ENCODE measurements at regions not wholly inside any gene's neighbourhood (a gene's known extent, or its start where the extent isn't known, plus 50 kb on each side); places are given as distances from the start of the nearest gene placed in this dataset.

DNA sequence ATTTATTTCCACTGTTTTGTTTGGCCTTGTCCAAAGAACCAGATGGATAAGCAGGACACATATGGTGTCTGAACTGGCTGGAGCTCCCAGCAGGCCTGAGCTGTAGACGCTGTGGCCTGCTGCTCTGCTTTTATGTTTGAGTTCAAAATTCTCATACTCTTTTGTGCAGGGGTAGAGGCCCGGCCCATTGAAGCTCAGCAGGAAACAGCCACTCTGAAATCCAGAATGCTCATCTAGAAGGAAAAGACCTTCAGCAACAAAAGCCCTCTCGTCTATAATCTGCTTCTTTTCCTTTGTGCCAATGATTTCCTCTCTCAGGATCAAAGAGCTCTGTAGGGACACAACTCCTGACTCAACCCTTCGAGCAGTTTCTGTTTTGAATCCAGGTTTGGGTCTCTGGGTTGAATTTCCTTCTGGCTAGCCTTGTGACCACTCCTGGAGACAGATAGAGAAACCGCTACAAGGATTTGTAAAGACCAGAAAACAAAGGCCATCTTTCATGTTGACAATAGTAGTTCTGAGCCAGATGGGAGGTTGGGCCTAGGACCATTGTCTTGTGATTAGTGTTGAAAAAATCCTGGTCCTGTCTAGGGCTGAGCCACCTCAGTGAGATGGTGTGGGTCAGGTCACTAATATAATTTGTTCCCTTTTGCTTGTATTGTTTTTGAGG, 446.7 kb downstream of the BCKDHB start:
- DNase-seq: no peak

DNA sequence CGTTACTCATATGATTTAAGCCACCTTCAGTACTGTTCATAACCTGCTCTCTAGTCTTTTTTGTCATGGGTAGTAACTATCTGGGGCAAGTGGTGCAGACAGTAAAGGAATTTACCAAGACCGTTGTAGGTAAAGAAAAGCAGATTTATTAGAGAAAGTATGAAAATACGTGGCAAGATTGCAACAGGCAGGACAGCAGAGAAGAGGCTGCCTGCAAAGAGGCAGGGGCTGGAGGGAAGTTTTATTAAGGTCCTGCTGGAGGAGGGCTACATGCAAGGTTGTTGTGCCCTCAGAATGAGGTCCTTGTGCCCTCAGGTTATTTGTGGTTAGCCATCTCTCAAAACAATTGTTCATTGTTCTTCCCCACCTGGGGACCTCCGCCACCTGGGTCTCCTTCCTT, 444.3 kb downstream of the BCKDHB start:
- DNase-seq: no peak

DNA sequence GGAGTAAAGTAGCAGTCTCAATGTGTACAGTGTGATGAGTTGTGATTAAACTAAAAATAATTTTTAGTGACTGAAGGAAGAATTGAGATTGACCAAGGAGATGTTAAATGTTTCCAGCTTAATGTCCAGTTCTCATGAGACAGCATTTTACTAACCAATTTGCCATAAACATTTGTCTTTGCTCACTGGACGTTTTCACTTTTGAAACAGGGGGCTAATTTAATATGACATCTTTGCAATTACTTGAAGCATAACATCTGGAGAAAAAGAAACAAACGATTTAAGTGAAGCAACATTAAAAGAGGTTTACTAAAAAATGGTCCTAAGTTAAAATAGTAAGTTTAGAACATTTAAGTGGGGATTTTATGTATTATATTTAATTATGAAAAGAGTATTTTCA, 443.8 kb downstream of the BCKDHB start:
- DNase-seq: no peak

DNA sequence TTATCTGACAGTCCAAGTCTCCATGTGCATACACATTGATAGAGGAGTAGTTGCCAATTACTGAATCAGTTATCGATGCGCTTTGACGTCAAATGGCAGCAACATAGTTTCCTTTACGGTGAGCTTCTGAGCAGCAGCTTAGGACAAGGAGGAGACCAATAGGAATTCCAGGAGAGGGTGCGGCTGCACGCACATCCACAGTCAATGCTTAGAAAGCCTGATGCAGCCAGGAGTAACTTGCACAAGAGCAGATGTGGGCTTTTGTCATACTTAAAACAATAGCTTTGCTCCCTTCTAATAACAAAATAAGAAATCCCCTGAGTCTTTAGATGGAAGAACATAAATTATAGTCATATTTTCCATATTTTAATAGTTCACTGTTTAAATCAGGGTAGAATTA, 442.1 kb downstream of the BCKDHB start:
- DNase-seq: no peak

DNA sequence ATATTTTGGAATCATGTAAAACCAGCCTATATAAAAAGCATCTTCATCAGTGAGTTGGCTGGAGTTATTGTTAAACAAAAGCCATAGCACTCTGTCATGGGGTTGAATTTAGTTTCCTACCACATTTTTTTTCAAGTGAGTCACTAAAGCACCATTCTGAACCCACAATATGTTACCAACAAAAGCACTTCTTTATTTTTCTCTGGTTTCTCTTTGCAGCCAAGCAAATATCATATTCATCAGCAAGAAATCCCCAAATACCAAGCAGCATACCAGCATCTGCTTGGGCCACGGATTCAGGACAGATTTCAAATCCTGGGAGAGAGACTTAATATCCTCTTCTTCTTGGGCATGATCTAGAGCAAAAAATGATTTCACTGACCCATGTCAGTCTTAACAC, 441.4 kb downstream of the BCKDHB start:
- DNase-seq: no peak

DNA sequence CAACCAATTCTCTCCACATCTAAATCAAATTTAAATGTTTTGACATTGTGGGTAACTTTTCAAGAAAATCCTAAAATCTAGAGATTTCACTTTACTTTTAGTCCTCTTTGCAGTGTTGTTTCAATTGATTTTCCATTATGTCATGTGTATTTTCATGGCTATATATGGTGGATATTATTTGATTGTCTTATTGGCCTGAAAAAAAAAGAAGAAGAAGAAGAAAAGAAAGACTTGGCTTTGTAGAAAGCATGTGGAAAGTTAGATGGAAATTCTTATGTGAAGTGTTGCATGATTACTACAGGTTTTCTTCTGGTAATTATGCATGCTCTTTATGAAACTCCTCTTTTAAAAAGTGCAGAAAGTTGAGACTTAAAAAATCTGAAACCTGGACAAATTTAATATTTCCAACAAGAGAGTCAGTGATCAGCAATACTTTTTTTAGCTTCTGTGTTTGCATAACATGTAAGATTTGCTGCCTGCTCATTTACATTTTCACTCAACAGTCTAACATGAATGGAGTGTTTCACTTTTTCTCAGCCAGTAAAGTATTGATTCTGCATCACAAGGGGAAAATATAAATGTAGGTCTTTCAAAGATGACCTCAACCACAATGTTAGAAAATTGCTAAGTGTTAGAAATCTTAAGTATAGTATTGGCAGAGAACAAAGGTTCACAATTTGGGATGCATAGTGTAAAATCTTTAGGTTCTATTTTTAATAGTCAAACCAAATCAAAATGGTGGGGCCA, 438.7 kb downstream of the BCKDHB start:
- DNase-seq: no peak

DNA sequence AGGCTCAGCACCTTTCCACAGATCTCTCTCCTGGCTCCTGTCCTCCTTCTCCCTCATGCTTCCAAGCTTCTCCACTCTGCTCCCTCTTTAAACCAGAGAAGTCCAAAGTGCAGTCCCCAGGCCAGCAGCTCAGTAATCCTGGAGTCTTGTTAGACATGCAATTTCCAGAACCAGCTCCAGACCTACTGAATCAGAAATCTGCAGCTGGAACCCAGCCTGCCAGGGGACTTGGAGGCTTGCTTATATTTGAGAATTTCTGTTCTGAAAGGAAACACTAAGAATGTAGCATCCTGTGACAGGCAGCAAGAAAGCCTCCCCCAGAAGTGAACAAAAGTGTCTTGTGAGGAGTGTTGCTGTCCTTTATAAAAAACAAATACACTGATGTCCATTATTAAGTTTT, 438.1 kb downstream of the BCKDHB start:
- DNase-seq: no peak

DNA sequence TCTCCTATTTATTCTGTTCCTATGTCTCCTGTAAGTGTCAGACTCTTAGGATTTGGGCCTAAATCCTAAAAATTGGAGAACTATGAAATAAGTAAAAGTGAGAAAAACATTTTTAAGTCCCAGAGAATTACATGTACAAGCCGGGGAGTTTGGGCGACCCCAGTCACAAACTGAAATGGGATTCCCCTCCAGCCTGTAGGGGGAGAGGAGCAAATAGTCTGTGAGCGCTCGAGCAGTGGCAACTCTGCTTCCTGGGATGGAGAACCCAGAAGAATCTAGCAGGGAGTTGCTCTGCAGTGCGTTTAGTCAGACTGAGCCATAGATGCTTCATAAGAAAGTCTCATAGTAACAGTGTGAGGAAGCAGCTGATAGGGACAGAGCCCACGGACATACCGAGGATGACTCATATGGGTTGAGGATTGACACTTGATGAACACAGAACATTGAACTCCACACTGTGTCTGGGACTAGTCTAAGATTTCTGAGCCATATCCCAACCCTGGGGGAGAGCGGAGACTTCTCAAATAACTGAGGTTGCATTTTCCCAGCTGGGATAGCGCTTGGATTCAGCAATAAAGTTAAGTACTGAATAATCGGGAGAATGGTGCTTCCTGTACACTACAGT, 437.2 kb downstream of the BCKDHB start:
- DNase-seq: no peak

DNA sequence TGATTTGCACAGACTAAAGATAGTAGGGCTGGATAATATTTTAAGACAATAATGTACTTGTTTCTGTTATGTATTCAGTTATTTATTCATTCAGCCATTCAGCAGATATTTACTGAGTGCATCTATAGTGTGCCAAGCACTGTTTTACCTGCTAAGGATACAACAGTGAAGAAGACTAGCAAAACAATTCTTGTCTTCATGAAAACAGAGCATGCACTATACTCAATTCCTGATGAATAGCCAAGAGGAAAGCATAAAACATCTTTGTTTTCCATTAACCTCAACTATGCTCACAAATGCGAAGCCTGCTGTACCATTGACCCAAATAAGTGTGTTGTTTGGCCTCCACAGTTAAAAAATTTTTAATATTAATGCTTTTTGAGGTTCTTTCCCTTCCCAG, 436.7 kb downstream of the BCKDHB start:
- no peak for DNase-seq

DNA sequence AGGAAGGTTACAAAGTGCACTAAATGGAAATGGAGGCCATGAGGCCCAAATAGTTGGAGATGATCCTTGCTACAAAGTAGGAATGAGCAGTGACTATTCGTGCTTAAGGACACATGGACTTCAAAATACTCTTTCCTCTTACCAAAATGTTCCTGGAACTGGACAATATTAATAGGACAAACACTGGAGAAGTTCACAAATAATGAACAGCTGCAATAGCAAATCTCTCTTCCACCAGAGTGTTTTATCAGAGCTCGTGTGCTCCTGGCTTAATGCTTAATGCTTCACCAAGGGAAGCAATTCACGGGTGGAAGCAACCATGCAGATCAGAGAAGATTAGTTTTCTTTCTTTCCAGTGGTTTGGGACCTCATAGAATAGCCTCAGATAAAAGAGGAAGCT, 435.4 kb downstream of the BCKDHB start:
- DNase-seq: no peak

DNA sequence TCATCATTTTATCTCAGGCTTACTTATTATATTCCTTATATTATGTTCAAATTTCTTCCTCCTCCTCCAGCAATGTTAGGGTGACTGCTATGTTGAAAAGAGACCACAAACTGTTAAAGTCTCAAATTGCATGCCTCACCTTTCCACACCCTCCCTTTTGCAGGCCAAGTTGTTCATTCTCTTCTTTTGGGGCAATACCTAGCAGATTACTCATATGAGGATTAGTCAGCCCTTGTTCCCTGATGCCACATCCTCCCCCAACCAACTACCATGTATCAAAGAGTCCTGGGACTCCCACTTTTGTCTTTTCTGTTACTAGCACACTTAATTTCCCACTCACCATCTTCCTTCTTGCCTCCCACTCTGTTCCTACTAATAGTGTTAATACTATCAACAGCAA, 434.7 kb downstream of the BCKDHB start:
- peak in 1 of 51 donors; percentile 38 for DNase-seq

DNA sequence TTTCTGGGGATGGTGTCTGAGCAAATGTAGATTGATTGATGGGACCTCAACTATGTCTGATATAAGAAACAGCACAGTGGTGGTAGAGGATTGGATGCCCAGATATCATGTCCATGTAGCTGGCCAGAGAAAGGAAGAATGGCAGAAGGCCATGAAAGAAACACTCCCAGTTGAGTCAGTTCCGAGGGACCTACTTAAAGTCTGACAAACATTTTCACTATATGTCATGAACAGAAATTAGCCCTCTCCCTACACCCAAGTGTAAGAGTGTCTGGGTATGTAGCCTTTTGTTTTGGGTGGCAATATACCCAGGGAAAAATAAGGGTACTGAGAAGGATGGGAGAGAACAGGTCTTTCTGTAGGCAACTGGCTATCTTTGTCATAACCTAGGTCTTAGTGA, 434.2 kb downstream of the BCKDHB start:
- no peak for DNase-seq

DNA sequence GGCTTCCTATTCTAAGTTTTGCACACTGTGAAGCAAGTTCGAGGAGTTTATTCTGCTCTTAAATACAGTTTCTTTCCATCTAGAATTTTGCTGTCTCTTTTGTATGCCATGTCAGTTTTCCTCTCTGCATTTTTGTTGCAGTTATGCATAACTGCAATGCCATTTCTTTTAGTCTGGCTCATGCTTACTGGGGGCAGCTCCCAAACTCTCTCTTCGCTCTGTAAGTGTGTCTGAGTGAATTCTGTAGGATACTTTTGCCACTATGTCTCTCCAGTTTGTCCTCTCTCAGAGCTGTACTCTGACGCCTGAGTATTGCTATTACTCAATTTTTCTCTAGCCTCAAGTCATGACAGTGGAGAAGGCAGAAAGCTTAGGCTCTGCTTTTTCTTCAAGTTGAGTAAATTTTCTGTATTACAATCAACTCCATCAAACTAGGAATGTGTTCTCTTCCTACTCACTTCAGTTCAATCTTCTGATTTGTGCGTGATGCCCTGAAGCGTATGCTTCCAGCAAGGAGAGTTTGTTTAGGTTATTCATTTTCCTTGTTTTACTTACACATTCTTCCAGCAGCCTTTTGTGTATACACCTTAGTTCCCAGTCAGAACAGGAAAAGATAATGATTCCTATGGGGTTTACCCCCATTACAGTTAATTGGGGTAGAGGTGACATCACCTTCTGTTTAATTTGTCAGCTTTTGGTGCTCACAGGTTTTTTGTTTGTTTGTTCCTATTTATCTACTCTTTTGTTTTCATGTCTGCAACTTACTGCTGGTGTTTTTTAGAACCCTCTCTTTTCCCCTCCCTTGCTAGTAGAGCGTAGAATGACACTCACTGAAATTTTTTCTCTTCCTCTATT, 430.9 kb downstream of the BCKDHB start:
- no peak for DNase-seq

DNA sequence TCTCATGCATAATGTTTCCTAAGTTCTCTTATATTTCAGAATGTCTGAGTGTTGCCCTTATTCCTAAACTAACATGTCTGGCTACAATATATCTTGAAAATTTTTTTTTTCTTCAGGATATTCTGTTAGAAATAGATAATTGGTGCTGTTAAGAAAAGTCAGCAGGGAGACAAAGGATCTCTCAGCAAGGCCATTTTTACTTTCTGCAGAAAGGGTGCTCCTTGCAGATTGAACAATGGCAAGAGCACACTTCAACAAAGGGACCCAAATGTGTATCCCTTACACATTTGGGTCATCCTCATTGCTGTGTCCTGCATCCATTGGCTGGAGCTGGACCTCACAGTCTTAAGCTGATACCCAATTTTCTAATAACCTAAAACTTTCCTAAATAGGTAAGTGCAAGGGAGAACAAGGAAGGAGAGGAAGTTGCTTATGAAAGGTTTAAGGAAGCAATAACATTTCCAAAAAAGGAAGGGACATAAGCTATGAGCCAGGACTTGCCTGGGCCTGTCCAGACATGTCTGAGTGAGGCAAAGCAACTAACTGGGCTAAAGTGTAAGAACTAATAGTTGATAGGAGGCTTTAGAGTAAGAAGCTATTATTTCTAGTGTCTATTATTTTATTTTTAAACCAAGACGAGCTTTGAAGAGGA, 429.6 kb downstream of the BCKDHB start:
- DNase-seq: no peak

DNA sequence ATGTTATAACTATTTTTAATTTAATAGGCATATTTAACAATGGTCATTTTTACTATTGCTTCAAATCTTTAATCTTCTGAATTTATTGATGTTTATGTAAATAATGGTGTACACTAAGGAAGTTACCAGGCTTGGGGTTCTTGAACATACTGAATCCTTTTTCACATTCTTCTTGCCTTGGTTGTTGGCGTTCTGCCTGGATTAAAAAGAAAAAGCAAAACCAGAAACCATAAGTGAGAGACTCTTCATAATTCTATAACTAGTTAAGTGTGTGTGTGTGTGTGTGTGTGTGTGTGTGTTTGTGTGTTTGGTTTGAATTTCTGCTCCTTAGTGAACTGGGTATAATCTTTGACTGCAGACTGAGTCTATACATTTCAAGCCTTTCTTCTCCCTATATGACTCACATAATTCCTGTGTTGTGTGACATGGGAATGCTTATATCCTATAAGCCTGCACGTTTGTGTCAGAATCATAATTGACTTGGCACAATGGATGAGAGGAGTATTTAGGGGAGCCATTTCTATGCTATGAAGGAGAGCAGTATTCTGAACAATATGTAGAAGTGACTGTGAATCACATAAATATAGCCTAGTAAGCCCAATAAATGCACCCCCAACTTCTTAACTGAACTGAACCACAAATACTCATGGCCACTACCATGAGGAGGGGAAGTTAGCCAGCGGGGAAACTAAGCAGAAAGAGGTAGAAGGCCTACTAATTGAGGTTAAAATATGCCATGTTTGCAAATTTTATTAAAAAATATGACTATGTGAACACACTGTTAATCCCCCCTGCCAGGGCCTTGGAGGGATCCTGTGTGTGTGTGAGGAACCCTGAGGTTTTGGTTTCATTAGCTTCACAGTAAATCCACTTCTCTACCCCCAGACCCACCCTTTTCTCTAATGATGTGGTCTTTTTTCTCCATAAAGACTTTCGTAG, 425.5 kb downstream of the BCKDHB start:
- DNase-seq: no peak

DNA sequence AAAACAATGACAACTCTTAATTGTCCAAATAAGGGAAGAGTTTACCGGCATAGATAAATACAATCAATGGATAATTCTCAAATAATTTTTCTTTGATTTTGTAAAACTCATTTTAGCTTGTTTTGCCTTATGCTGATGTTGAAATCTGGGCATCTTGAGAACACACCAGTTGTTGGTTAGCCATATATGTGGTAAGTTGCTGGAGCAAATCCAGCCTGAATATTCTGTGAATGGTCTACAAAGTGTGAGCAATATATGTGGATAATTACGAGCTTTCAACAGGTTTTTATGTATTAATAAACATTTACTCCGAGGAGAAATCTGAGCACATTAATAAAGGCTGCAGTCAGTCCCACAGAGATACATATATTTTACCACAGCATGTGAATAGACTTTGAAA, 423.6 kb downstream of the BCKDHB start:
- DNase-seq: no peak

DNA sequence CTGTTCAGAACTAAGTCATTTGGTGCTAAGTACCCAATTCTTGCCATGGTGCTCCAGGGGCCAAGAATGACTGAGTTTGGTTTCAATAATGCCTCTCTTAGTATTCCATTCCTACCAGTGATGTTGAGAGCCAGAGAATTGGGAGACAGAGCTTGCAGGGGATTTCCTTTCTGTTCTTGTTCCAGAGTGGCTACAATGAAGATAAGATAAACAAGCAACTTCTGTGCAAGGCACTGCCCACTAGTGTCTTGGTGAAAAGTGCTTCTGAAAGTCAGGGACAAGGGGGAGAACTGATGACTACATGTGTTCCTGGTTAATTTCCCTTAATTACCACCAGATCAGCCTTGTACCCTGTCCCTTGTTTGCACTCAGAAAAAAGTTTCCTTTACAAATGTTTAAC, 421.6 kb downstream of the BCKDHB start:
- DNase-seq: no peak

DNA sequence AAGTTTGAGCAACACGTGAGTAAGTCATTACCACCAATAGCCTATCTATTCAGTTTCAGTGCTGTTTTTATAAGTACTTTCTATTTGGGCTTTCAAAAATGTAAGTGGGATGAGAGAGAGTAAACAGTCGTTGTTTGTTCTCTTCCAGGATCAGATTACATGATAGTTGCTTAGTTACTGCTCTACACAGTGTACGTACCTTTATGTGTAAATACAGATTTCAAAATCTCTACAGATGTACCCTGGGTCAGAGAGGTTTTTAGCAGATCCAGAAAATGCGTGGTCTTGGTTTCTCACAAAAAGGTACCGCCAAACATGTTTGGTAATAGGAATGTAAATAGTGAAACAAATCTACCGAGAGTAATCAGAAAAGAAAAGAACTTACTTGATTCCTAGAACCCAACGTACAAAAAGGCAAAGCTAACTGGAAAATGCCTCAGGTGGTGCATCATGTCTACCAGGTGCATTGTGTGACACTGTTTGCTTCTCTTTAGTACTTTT, 421.1 kb downstream of the BCKDHB start:
- no peak for DNase-seq

DNA sequence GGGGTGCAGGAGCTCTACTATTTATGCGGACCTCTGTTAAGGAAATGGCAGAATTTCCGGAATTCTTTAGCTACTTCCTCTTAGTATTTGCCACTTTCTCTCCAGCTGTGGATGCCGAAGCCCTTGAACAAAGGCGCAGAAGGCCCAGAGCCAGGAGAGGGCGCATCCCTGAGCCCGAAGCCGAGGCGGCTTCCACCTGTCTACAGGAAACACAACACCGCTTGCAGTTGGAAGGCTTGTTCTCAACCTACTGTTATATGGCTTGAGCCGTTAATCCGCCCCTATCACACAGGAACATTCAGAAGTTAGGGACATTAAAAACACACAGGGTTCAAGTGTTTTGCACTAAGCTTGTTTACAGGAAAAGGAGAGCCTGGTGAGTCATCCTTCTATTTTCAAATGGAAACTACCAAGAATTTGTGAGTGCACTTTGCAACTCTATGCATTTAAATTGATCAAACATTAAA, 417.1 kb downstream of the BCKDHB start:
- peak in 4 of 51 donors; percentile 2 to 19 (median 7) for DNase-seq

DNA sequence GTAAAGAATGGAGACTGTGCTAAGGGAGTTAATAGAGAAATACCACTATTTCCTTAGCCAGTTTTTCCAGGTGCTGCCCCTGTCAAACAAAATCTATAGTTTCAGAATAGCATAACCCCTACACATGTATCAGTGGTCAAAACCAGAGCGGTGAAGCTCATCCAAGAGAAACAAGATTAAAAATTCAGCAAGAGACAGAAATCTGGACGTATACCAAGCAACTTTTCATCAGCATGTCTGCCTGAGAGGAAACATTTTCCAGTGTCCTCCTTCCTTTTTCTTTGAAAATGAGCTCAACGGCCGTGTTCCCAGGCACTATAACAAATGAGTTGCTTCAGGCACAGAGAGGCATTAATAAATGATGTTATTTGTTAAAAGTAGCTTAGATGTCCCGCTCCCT, 416.5 kb downstream of the BCKDHB start:
- peak in 1 of 51 donors; percentile 4 for DNase-seq

Measured in hypothalamus (tissue), 51 donors.